HG02623 (cell line): ENCODE measurements at regions not wholly inside any gene's neighbourhood (a gene's known extent, or its start where the extent isn't known, plus 50 kb on each side); places are given as distances from the start of the nearest gene placed in this dataset.
A peak's percentile ranks its signal among the peaks of the same experiment; 100 is the strongest.
"Not testable (repeated sequence)": the region's sequence is repeated elsewhere in the genome, so short reads cannot be mapped to it uniquely, and the experiment has no call there.

ENCODE experiments used
- ATAC-seq: cut with Tn5 transposase; IDR thresholded peaks from one replicate; pipeline ENCODE4 v1.9.1; 2021; ENCODE audit warnings: moderate library complexity; ENCODE audit not compliant: unreplicated experiment

DNA sequence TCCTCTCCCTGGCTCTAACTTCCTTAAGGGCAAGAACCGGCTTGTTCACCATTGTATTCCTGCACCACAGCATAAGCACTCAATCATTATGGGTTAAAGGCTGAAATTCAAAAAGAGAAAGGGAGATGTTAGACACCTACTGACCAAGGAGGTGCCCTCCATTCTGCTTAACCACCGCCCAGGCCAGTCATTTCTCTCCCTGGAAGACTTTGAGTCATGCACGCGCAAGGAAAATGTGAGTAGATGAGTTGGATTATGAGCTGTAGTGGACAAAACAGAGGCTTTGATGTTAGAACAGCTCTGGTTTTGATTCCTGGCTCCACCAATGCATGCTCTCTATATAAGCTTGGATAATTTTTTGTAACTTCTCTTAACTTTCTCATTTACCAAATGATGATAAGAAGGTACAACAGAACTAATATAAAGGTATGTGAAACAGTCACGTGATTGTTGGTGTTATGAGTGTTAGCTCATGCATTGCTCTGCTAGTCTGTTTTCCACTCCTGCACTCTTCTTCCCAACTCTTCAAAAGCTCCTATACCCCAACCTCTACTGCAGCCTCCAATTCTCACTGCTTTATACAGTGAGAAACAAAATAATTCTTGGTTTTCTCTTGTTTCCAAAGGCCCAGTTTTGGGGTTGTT lies 148.4 kb upstream of the ATP11B start:
- no peak for ATAC-seq

DNA sequence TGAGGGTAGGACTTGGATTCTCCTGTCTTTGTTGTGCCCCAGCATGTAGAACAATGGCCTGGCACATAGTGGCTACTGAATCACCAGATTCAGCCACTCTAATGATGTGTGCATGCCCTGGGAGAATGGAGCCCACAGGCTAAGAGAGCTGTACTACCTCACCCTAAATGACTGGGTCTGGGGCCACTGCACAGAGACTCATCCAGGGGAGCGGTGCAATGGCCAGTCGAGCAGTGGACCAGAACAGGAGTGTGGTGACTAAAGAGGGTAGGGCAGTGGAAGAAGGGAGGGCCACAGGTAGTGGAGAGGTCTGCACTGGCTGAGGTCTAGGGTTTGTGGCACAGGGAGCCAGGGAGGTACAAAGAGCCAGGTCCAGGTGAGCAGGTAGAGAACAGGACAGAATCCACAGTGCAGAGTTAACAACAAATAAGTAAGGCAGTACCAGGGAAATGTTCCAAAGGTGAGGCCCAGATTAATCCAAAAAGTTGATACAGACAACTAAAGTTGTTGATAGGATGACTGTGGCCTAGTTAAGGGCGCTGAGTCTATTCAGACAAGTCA lies 142.7 kb upstream of the ATP11B start:
- ATAC-seq = no peak

DNA sequence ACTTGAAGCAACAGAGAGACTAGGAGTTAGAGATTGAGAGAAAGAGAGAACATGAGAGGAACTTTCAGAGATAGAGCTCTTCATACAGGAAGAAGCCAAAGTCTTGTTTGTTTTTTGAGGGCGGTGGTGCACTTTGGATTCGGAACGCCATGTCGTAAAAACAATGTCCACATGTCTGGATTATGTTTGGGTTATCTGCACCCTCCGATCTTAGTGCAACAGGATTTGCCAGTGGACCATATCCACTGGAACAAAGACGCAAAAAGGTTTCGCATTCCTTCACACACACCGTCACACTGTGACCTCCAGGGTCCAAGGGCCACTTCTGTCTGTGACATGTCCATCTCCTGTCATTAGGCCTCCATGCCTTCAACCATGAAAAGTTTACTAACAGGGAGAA lies 141.8 kb upstream of the ATP11B start:
- no peak for ATAC-seq

DNA sequence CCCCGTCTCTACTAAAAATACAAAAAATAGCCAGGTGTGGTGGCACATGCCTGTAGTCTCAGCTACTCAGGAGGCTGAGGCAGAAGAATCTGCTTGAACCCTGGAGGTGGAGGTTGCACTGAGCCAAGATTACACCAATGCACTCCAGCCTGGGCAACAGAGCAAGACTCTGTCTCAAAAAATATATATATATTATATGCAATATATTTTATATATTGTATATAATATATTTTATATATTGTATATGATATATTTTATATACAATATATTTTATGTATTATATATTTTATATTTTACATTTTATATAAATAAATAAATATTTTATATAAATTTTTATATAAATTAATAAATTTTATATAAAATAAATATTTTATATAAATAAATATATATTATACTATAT lies 140.2 kb upstream of the ATP11B start:
- ATAC-seq = not testable (repeated sequence)

DNA sequence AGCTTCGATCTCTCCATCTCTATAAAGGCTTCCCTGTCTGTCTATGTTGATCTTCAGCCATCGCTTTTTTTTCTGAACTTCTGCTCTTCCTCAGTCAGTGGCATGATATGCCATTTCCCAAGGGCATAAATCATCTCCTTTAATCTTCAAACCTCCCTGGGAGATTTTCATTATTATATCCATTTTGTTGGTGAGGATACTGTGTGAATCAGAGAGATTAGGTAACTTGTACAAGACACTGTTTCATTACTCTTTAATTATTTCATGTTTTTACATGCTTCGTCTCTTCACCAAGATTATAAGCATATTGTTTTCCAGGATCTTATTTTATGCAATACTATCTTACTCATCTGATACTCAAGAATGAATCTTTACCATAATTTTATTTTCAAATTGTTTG lies 124.8 kb upstream of the ATP11B start:
- ATAC-seq = no peak

DNA sequence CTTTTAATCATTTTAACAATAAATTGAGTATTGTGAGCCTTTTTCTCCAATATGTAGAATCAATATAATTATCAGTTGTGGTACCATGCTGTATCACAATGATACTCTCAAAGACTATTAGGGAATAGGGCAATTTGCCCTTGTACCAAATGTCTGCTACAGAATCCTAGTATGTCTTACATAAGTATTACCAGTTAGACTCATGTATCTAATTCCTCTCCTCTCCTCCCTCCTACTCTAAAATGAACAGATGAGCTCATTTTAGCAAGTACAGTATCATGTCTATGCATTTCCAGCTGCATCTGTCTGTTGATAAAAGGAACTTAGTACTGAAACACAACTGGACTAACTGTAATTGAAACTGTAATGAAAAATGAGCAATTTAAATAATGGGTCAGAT lies 124.3 kb upstream of the ATP11B start:
- ATAC-seq = no peak

DNA sequence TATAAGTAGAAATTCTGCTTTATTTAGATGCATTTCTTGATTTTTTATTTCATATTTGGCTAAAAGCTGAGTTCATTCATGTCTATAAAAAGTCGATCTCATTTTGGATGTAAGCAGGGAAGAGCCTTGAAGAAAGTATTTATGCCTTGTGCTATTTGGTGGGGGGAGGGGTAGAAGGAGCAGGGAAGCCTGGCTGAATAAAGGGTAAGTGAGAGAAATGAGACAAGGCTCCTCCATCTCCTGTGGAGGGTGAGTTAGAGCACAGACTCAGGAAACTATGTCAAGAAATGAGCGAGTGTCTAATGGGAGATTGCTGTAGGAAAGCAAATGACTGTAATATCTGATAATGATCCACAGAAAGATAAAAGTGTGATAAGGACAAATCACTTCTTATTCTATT lies 121.8 kb upstream of the ATP11B start:
- ATAC-seq = no peak

DNA sequence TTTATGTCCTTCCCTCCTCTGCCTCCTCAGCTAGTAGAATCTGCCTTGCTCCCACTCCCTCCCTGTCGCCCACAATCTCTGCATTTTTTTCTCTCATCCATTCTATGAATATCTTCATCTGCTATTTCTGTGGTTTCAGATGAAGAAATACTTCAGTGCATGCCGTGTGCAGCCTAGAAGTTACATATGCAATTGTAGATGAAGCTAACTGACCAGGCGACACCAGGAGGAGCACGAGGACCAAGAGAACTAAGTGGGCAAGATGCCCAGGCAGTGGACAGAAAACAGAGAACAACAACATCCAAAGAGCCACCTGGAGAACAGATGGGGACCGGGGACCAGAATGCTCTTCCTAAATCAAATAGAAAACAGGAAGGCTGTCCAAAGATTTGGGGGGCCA lies 121.4 kb upstream of the ATP11B start:
- ATAC-seq = no peak

DNA sequence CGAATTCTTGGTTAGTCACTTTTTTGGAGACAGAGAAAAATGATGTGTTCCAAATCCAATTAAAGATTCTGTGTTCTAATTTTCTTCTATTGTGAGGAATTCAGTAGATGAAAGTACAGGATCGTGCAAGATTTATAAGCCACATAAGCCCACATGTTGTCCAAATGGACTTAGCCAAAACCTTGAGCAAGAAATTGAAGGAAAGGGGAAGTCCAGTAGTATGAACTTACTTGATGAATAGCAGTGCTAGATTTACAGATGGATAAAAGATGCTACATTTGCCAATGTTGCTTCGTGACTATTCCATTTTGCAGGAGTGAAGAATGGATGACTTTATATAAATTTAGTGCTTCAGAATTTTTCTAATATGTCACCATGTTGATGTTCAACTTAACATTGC lies 120.0 kb upstream of the ATP11B start:
- ATAC-seq = no peak

DNA sequence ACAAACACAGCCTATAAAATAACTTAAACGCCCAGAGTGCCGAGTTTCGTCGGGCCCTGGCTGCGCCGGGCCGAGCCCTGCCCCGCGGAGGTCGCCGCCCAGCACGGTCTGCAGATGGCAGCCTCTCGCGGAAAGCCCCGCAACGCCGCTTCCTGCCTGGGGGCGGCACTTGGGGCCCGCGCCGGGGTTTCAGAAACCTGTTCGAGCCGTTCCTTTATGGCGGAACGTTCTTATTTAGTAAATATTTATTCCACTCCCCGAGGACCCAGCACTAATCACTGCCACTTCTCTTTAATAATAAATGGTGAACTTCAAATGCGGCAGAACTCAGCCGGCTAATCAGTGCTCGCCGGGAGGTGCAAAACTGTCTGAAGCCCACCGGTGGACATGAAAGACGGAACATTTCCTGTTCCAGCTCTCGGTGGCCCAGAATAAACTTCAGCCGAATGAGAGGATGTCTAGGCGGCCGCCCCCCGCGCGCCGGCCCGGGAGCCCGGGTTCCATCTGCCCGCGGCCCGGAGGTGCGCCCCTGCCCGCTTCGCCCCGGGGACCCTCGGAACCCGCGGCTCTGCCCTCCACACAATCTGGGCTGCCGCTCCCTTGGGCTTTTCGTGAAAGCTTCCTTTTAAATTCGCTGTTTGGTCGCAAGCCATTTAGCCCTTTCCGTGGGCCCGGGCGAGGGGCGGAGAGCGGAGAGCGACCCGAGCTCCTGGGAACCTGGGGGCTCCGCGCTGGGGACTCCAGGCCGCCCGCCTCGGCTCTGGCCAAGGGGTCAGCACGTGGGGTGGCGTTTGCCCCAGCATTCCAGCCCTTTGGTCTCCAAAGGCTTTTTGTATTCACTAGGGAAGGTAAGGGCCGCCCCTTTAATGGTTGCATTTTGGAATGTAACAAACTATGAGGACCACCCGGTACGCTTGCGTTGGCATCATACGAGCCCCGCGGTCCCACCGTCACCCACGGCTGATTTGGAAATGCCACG lies 110.8 kb upstream of the ATP11B start:
- peak; percentile 84 for ATAC-seq

DNA sequence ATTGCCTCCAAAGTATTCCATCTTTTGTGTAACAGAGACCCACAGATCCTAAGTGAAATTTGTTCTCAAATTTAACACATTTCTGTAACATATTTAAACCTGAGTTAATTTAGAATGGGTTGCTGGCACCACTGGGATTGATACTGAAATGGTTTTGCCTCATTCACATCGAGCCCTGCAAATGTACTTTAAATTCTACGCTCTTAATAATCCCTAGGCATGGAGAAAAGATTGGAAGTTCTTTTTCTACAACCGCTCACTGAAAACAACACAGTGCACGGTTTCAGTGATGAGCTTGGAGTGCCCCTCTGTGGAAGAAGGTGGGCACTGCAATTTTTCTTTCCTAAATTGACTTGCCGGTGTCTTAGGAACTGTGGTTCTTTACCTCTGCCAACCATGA lies 109.9 kb upstream of the ATP11B start:
- peak; percentile 61 for ATAC-seq

DNA sequence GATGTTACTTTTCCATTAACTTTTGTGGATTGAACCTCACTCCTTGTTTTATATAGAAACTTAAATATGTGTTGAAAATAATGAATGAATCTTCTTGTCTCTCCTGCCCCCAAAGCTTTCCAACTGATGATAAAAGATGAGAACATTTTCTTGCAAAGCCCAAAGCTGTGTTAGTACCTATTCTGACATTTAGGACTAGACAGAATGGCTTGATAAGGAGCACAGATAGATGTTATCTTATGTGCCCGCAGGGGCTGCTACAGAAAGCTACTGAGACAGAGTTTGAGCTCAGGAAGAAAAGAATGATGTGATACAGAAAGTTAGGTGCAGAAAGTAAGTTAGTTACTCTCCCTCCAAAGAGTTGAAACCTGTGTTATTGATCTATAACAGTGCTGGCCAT lies 109.4 kb upstream of the ATP11B start:
- ATAC-seq = no peak

DNA sequence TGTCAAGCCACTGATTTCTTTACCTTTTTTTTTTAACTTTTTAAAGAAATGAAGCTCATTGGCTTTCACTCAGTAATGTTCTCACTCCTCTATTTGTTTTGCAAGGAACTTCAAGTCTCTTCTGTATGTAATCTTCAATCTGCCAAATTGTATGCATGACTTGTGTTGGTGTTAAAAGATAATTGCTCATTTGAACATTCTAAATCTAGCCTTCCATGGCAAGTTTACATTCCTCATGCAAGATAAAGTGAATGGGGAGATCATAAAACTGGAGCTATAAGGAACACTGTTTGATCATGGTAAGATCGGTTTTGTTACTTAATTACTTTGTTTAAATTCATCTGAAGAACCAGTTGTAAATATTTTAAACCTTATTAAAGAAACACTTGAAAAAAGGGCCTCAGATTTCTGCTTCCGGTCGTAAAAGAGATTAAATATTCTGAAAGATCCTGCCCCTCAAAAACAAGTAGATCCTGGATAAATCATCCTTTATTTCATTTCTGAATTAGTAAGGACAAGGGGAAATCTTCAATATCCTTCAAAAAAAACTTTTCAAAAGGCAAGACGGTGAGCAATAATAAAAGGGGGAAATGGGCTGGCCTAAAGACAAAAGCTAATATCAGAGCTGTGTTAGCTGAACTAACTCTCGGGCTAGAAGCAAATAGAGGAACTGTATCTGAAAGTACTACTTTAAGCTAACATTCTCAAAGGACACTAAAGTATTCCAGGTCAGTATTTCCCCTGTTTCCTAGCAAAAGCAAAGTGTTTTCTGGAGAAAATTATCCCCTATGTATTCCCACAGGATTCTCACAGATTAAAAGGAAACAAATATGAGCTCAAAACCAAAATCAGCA lies 107.0 kb upstream of the ATP11B start:
- ATAC-seq = no peak

DNA sequence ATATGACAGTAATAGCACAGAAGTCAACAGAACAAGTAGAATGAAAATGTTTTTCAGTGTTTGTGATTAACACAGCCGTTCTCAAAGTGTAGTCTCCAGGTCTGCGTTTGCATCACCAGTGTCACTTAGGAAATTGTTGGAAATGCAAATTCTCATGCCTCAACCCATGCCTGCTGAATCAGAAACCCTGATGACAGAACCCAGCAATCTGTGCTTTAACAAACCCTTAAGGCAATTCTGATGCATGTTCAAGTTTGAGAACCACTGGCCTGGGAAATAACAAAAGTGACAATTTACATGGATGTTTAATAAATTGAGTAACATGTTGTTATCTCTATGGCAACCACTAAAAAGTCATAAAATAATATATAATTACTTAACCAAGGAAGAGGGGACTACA lies 103.1 kb upstream of the ATP11B start:
- no peak for ATAC-seq

DNA sequence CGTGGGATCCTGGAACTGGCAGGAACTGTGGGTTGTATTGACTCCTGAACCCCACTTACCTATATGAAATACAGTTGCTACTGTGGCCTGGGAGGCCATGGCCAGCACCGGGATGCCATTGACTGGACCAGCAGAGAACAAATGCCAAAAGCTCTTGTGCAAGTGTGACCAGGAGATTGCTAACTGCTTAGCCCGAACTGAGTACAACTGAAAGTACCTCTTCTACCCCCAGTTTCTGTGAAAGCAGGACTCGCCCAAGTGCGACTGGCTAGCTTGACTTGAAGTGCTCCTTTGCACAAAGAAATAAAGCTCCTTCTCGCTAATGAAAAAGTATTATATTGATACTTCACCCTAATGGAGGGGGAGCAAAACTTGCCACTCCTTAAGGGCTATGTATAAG lies 101.3 kb upstream of the ATP11B start:
- peak; percentile 71 for ATAC-seq

DNA sequence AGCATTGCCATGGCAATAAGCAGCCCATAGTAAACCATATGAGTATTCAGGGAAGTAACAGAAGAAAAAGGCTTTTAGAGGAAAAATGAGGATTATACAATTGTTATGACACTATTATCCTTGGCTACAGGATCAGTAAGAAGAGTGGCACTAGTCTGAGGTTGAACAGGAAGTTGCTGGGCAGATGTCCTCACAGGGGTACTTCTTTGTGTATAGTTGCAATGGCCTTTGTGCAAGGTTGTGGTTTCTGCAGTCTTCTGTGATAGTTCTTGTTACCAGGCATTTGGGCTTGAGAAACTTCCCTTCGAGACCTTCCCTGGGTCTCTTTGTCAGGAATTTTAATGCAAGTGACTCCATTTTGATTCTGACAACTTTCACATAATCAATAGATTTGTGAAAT lies 100.6 kb upstream of the ATP11B start:
- ATAC-seq = no peak

DNA sequence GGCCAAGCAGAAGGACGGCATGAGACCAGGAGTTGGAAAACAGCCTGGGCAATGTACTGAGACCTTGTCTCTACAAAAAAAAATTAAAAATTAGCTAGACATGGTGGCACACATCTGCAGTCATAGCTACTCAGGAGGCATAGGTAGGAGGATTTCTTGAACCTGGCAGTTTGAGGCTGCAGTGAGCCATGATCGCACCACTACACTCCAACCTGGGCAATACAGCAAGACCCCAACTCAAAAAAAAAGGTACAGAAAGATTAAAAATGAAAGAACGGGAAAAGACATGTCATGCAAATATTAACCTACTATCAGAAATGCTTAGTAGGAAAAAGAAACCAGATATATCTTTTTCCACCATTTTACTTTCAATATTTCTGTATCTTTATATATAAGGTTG lies 99.6 kb upstream of the ATP11B start:
- ATAC-seq = no peak

DNA sequence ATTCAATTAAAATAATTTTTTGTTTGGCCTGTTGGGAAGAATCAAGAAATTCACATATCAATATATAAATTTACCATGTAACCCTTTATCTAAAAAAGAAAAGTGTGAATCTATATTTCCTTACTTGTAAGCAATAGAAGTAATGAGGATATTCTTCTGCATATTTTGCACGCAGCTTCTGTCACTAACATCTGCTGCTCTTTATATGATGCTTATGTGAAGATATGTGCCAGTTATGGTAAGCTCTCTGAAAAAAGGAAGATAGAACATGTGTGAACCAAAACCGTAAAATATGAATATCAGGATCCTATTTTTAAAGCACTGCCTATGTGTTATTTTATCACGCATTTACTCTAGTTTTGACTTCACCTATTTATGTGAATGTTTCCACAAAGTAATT lies 96.4 kb upstream of the ATP11B start:
- no peak for ATAC-seq

DNA sequence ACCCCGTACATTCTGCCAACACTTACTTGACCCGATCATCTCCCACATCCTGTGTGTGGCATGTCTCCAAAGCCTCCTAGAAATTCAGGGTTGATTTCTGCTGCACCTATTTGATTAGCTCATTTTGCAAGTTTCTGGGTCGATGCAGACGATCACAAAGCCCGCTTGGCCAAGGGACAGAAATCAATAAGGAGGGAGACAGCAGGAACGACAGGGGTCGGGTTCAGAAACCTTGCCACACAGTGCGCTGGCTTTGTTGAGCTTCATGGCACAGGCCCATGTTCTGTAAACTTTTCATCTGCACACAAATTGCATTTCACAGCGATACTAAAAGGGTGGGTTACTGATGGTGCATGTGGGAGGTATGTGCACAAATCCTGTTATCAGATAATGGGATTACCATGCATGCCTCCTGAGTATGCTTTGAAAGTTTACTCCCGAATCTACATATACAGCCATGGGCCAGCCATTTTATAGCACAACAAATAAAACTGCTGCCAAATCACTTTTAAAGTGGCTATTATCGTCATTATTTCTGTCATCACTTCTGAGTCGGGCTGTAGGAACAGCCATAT lies 95.9 kb upstream of the ATP11B start:
- ATAC-seq = no peak

DNA sequence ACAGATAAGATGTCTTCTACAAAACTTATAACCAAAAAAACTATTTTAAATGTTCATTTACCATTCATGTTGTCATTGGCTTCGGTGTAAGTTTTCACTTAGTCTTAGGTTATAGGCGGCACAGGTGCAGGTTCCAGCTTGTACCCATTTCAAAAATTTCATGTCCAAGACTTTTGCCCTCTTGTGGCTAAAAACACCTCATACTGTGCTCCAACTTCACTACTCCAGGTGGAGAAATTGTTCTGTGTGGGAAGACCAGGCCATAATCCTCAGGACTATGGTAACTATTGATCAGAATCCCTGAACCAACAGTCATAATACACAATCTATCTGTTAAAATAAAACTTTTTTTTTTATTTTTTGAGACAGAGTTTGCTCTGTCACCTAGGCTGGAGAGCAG lies 95.2 kb upstream of the ATP11B start:
- no peak for ATAC-seq
